ENCODE measurements at regions not wholly inside any gene's neighbourhood (a gene's known extent, or its start where the extent isn't known, plus 50 kb on each side); places are given as distances from the start of the nearest gene placed in this dataset.

DNA sequence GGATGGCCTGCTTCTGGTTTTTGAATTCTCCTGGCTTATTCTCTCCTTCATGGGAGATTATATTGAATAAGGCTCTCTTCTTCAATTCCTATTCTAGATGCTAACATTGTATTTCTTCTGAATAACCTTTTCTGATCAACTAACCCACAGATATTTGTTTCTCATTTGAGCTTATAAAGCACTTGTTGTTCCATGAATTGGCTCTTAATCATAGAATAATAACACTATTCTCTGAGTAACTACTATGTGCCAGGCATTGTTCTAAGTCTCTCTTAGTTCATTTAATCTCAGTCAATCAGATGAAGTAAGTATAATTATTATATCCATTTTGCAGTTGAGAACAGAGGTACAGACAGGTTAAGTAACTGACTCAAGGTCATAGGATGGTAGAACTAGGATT is 136.3 kb upstream of the MLIP start:
- no peaks in the 10 kb centered on the region for H3K4me1 Mint-ChIP-seq (ENCODE audit: low read depth, unreplicated experiment)
- H3K36me3 Mint-ChIP-seq (ENCODE audit: insufficient read depth, unreplicated experiment), result no peaks in the 10 kb centered on the region
- no peak for TF ChIP-seq CTCF (IDR thresholded peaks at IDR 0.05; ENCODE audit: insufficient read depth in 1 of 2, low read depth in 1 of 2, low read length in 1 of 2, severe bottlenecking in 1 of 2, unreplicated experiment in 1 of 2)
- POLR2A ChIA-PET, result no interaction called here
- no TSS peak for BruUV-seq (replicated peaks)
- Histone ChIP-seq H3K9me3 (no peaks in the 10 kb centered on the region), H3K27me3 (replicated peaks; ENCODE audit: control insufficient read depth, insufficient read depth, low read length) (no peaks in the 10 kb centered on the region), H3K4me1 (no peaks in the 10 kb centered on the region), H3K36me3 (ENCODE audit: control insufficient read depth, insufficient read depth, low read length) (no peaks in the 10 kb centered on the region), H3K4me3 (ENCODE audit: low read depth, low read length) (no peak overlapping the region)
- no peak overlapping the region for H3K27ac Mint-ChIP-seq (ENCODE audit: unreplicated experiment)
- no peaks in the 10 kb centered on the region for H3K27me3 Mint-ChIP-seq (ENCODE audit: insufficient read depth, unreplicated experiment)
- CTCF ChIA-PET, result no interaction called here
- DNase-seq, result no peak
- intact Hi-C loops (cut with micrococcal nuclease; ENCODE audit: unreplicated experiment), result no loop called here
- no peak overlapping the region for H3K4me3 Mint-ChIP-seq (ENCODE audit: unreplicated experiment)
- no peaks in the 10 kb centered on the region for H3K9me3 Mint-ChIP-seq (ENCODE audit: unreplicated experiment)

DNA sequence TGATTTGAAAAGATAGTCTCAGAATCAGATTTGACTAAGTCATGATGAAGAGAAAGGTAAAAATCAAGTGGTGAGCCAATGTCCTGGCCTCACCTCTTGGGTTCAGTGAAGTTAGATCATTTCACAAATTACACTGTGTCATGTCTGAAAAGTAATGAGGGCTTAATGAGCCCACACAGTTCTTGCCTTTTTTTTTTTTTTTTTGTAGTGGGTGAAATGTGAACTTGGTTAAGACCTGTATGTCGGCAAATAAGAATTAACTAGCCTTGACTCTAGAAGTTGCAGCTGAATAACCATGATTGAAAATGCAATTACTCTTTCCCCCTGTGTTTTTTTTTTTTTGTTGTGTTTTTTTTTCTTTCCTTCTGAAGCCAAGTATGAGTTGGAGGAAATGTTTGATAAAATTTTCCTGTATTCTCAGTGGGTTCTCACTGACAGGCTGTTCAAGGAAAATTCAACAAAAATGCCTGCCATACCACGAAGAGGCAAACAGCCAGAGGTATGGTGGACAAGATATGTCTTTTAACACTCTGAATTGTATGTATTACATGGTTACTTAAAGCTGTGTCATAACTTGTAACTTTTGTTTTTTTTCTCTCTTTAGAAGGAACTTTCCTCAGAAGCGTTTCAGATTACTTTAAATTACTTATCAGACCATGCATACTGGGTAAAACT is 135.2 kb upstream of the MLIP start:
- Histone ChIP-seq H3K36me3 (ENCODE audit: control insufficient read depth, insufficient read depth, low read length) (no peaks in the 10 kb centered on the region), H3K4me1 (no peaks in the 10 kb centered on the region), H3K27me3 (replicated peaks; ENCODE audit: control insufficient read depth, insufficient read depth, low read length) (no peaks in the 10 kb centered on the region), H3K4me3 (ENCODE audit: low read depth, low read length) (no peak overlapping the region), H3K9me3 (no peaks in the 10 kb centered on the region)
- TF ChIP-seq CTCF (IDR thresholded peaks at IDR 0.05; ENCODE audit: insufficient read depth in 1 of 2, low read depth in 1 of 2, low read length in 1 of 2, severe bottlenecking in 1 of 2, unreplicated experiment in 1 of 2), result no peak
- no peak overlapping the region for H3K27ac Mint-ChIP-seq (ENCODE audit: unreplicated experiment)
- no peak overlapping the region for H3K4me3 Mint-ChIP-seq (ENCODE audit: unreplicated experiment)
- no peaks in the 10 kb centered on the region for H3K36me3 Mint-ChIP-seq (ENCODE audit: insufficient read depth, unreplicated experiment)
- ChIA-PET POLR2A (no interaction called here), CTCF (interaction anchor here (0.6 kb wide), 1 partner anchor 290 kb away, joined by 5 read pairs; no protein-coding TSS in a partner anchor)
- intact Hi-C loops (cut with micrococcal nuclease; ENCODE audit: unreplicated experiment), result no loop called here
- no peaks in the 10 kb centered on the region for H3K4me1 Mint-ChIP-seq (ENCODE audit: low read depth, unreplicated experiment)
- no peaks in the 10 kb centered on the region for H3K9me3 Mint-ChIP-seq (ENCODE audit: unreplicated experiment)
- BruUV-seq (replicated peaks), result no TSS peak
- H3K27me3 Mint-ChIP-seq (ENCODE audit: insufficient read depth, unreplicated experiment), result no peaks in the 10 kb centered on the region
- no peak for DNase-seq

DNA sequence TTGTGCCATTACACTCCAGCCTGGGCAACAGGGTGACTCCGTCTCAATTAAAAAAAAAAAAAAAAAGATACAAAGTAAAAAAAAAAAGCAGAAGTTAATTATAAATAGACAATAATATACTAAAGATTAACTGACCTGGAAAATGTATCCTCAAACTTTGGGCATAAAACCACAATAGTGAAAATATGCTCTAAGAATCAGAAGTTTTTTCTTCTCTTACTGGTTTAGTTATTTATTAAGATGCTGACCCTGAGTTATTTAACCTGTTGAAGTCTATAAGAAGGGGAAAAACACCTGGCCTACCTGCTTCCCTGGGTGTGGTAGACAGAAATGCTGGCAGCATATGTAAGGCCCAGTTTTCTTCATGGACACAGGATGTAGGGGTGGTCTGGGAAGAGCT is 133.7 kb upstream of the MLIP start:
- Histone ChIP-seq H3K27me3 (replicated peaks; ENCODE audit: control insufficient read depth, insufficient read depth, low read length) (no peaks in the 10 kb centered on the region), H3K36me3 (ENCODE audit: control insufficient read depth, insufficient read depth, low read length) (no peaks in the 10 kb centered on the region), H3K4me3 (ENCODE audit: low read depth, low read length) (no peak overlapping the region), H3K9me3 (no peaks in the 10 kb centered on the region), H3K4me1 (no peaks in the 10 kb centered on the region)
- POLR2A ChIA-PET, result no interaction called here
- H3K9me3 Mint-ChIP-seq (ENCODE audit: unreplicated experiment), result no peaks in the 10 kb centered on the region
- no peak overlapping the region for H3K4me3 Mint-ChIP-seq (ENCODE audit: unreplicated experiment)
- CTCF ChIA-PET, result no interaction called here
- DNase-seq, result no peak
- no peaks in the 10 kb centered on the region for H3K36me3 Mint-ChIP-seq (ENCODE audit: insufficient read depth, unreplicated experiment)
- no TSS peak for BruUV-seq (replicated peaks)
- no peak for TF ChIP-seq CTCF (IDR thresholded peaks at IDR 0.05; ENCODE audit: insufficient read depth in 1 of 2, low read depth in 1 of 2, low read length in 1 of 2, severe bottlenecking in 1 of 2, unreplicated experiment in 1 of 2)
- H3K27me3 Mint-ChIP-seq (ENCODE audit: insufficient read depth, unreplicated experiment), result no peaks in the 10 kb centered on the region
- H3K27ac Mint-ChIP-seq (ENCODE audit: unreplicated experiment), result no peak overlapping the region
- no peaks in the 10 kb centered on the region for H3K4me1 Mint-ChIP-seq (ENCODE audit: low read depth, unreplicated experiment)
- intact Hi-C loops (cut with micrococcal nuclease; ENCODE audit: unreplicated experiment), result no loop called here
